H9 (cell line): ENCODE measurements at regions not wholly inside any gene's neighbourhood (a gene's known extent, or its start where the extent isn't known, plus 50 kb on each side); places are given as distances from the start of the nearest gene placed in this dataset.

Source experiments
- DNase-seq: peaks from one replicate; pipeline ENCODE4 v3.0.0-alpha.2; 2017
- H2AFZ ChIP-seq: one replicate; pipeline ENCODE4 v1.6.1; 2013; ENCODE audit warnings: mild to moderate bottlenecking, low read length, control low read depth, moderate library complexity
- H2AK5ac ChIP-seq: 2 replicates; pipeline ENCODE4 v1.6.1; 2013; ENCODE audit warnings: low read length, control low read depth, mixed read lengths; ENCODE audit not compliant: insufficient read length
- H2BK120ac ChIP-seq: one replicate; pipeline ENCODE4 v1.6.1; 2013; ENCODE audit warnings: low read depth, mild to moderate bottlenecking, low read length, control low read depth, inconsistent platforms; ENCODE audit not compliant: poor library complexity, severe bottlenecking
- H2BK12ac ChIP-seq: 2 replicates; pipeline ENCODE4 v1.6.1; 2013; ENCODE audit warnings: low read length, control low read depth, mixed read lengths, low read depth; ENCODE audit not compliant: insufficient read length
- H2BK15ac ChIP-seq: 2 replicates; pipeline ENCODE4 v1.6.1; 2013; ENCODE audit warnings: low read depth, low read length, control low read depth
- H2BK20ac ChIP-seq: one replicate; pipeline ENCODE4 v1.6.1; 2013; ENCODE audit warnings: low read depth, mild to moderate bottlenecking, low read length, control low read depth, inconsistent platforms; ENCODE audit not compliant: poor library complexity, severe bottlenecking
- H2BK5ac ChIP-seq: 2 replicates; pipeline ENCODE4 v1.6.1; 2013; ENCODE audit warnings: low read length, control low read depth, mixed read lengths; ENCODE audit not compliant: insufficient read length
- H3K14ac ChIP-seq: 2 replicates; pipeline ENCODE4 v1.6.1; 2013; ENCODE audit warnings: low read length, control low read depth; ENCODE audit not compliant: insufficient read depth
- H3K18ac ChIP-seq: 2 replicates; pipeline ENCODE4 v1.6.1; 2013; ENCODE audit warnings: low read depth, mild to moderate bottlenecking, mixed read lengths, low read length, control low read depth; ENCODE audit not compliant: insufficient read length
- H3K23ac ChIP-seq: 2 replicates; pipeline ENCODE4 v1.6.1; 2013; ENCODE audit warnings: low read length, control low read depth, mixed read lengths, low read depth; ENCODE audit not compliant: insufficient read length
- H3K23me2 ChIP-seq: 2 replicates; pipeline ENCODE4 v1.6.1; 2013; ENCODE audit warnings: low read depth, mild to moderate bottlenecking, mixed read lengths, low read length, control low read depth; ENCODE audit not compliant: insufficient read length, poor library complexity, severe bottlenecking
- H3K27ac ChIP-seq: 2 replicates; pipeline ENCODE4 v1.5.1; 2013; ENCODE audit warnings: low read length, control low read depth, mixed read lengths, low read depth; ENCODE audit not compliant: insufficient read length
- H3K27me3 ChIP-seq: 2 replicates; pipeline ENCODE4 v1.6.1; 2013; ENCODE audit warnings: low read length, control low read depth, inconsistent platforms; ENCODE audit not compliant: insufficient read depth
- H3K4ac ChIP-seq: 2 replicates; pipeline ENCODE4 v1.6.1; 2013; ENCODE audit warnings: low read depth, mild to moderate bottlenecking, control low read depth, inconsistent platforms, low read length, moderate library complexity
- H3K4me1 ChIP-seq: 2 replicates; pipeline ENCODE4 v1.6.1; 2013; ENCODE audit warnings: low read length, control low read depth, inconsistent platforms; ENCODE audit not compliant: insufficient read depth
- H3K4me2 ChIP-seq: 2 replicates; pipeline ENCODE4 v1.6.1; 2013; ENCODE audit warnings: low read length, control low read depth, mixed read lengths; ENCODE audit not compliant: insufficient read length, insufficient read depth
- H3K56ac ChIP-seq: 2 replicates; pipeline ENCODE4 v1.6.1; 2013; ENCODE audit warnings: low read depth, mild to moderate bottlenecking, mixed read lengths, low read length, control low read depth; ENCODE audit not compliant: insufficient read length
- H3K79me1 ChIP-seq: 2 replicates; pipeline ENCODE4 v1.6.1; 2013; ENCODE audit warnings: low read depth, mild to moderate bottlenecking, moderate library complexity, low read length, control low read depth, inconsistent platforms; ENCODE audit not compliant: insufficient read depth, poor library complexity, severe bottlenecking
- H3K79me2 ChIP-seq: 2 replicates; pipeline ENCODE4 v1.6.1; 2013; ENCODE audit warnings: low read length, control low read depth, inconsistent platforms; ENCODE audit not compliant: insufficient read depth
- H3K9ac ChIP-seq: 2 replicates; pipeline ENCODE4 v1.6.1; 2013; ENCODE audit warnings: low read length, control low read depth, mixed read lengths; ENCODE audit not compliant: insufficient read length; ENCODE audit errors: extremely low read depth
- H3K9me3 ChIP-seq: one replicate; pipeline ENCODE4 v1.6.1; 2013; ENCODE audit warnings: low read depth, low read length, inconsistent platforms; ENCODE audit not compliant: control insufficient read depth
- H3T11ph ChIP-seq: one replicate; pipeline ENCODE4 v1.6.1; 2013; ENCODE audit warnings: mild to moderate bottlenecking, low read length, control low read depth, inconsistent platforms
- H4K20me1 ChIP-seq: one replicate; pipeline ENCODE4 v1.6.1; 2013; ENCODE audit not compliant: control insufficient read depth, insufficient read length, insufficient read depth
- H4K5ac ChIP-seq: 2 replicates; pipeline ENCODE4 v1.6.1; 2013; ENCODE audit warnings: low read depth, mild to moderate bottlenecking, mixed read lengths, low read length, control low read depth; ENCODE audit not compliant: insufficient read length
- H4K8ac ChIP-seq: replicated peaks from 2 replicates; pipeline ENCODE4 v1.6.1; 2013; ENCODE audit warnings: low read length, control low read depth, mixed read lengths, low read depth; ENCODE audit not compliant: insufficient read length
- H4K91ac ChIP-seq: 2 replicates; pipeline ENCODE4 v1.6.1; 2013; ENCODE audit warnings: low read depth, mild to moderate bottlenecking, moderate library complexity, mixed read lengths, low read length, control low read depth; ENCODE audit not compliant: insufficient read length
- H3K27ac Mint-ChIP-seq, 3 experiments: 2 replicates in 2 of 3; 3 replicates in 1 of 3; pipeline ENCODE4 v1.8.0; 2020 to 2021; ENCODE audit warnings: mixed read lengths in 3 of 3, mild to moderate bottlenecking in 1 of 3, moderate library complexity in 1 of 3
- H3K27me3 Mint-ChIP-seq: 2 replicates; pipeline ENCODE4 v1.8.0; 2021; ENCODE audit warnings: low read depth, mild to moderate bottlenecking, moderate library complexity, mixed read lengths
- H3K36me3 Mint-ChIP-seq, 3 experiments: 2 replicates in 2 of 3; 3 replicates in 1 of 3; pipeline ENCODE4 v1.8.0; 2020 to 2021; ENCODE audit warnings: low read depth in 3 of 3, mixed read lengths in 3 of 3; ENCODE audit not compliant: insufficient read depth in 1 of 3
- H3K4me1 Mint-ChIP-seq, 2 experiments: 2 replicates each; pipeline ENCODE4 v1.8.0; 2020; ENCODE audit warnings: mixed read lengths in 2 of 2
- H3K4me3 Mint-ChIP-seq, 2 experiments: 2 replicates in 1 of 2; 3 replicates in 1 of 2; pipeline ENCODE4 v1.8.0; 2020 to 2021; ENCODE audit warnings: mild to moderate bottlenecking in 2 of 2, mixed read lengths in 2 of 2, moderate library complexity in 1 of 2
- H3K9me3 Mint-ChIP-seq, 2 experiments: 2 replicates in 1 of 2; 3 replicates in 1 of 2; pipeline ENCODE4 v1.8.0; 2020; ENCODE audit warnings: mild to moderate bottlenecking in 2 of 2, mixed read lengths in 2 of 2, moderate library complexity in 1 of 2
- WGBS: extraction: QIAGEN DNeasy Blood & Tissue Kit; methylation state at CpG from one replicate; pipeline ENCODE4 v1.1.7; 2013; ENCODE audit warnings: missing lambda C conversion rate, low lambda C conversion rate, mixed read lengths; ENCODE audit not compliant: insufficient read length; ENCODE audit errors: extremely low coverage; 5-methylcytosine and 5-hydroxymethylcytosine counted together
- TF ChIP-seq, protein P1 (sequence below): fragments of 200-600 bp; sonication (generic); conservative IDR thresholded peaks from 3 replicates; pipeline ENCODE4 v1.8.0; 2021; ENCODE audit warnings: antibody characterized with exemption, mild to moderate bottlenecking

DNA sequence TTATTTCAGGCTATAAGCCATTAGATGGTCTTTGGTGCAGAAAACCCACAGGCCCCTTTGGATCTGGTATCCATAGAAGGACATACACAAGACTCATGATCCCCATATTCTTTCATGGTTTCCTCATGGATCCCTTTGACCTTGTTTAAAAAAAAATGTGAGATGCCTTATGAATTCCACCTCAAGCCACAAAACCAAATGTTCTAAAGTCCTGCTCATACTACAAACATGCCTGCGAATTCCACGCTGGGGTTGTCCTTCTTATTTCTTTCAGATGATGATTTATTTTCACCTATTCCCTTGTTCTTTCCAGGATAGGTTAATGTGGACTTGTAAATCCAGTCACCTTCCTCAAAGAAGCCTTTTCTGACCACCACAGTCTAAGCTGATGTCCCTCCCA is 256.9 kb upstream of the DPYD start:
- Mint-ChIP-seq H3K4me1 (no peaks in the 10 kb centered on the region), H3K27ac (no peak overlapping the region; a peak in 1 of 7 replicates), H3K9me3 (no peaks in the 10 kb centered on the region), H3K36me3 (no peaks in the 10 kb centered on the region), H3K27me3 (no peaks in the 10 kb centered on the region), H3K4me3 (no peak overlapping the region)
- Histone ChIP-seq H4K20me1 (no peaks in the 10 kb centered on the region), H3K4ac (no peak overlapping the region), H3K23ac (no peak overlapping the region), H2AFZ (no peak overlapping the region), H2BK12ac (no peak overlapping the region), H3K9me3 (no peaks in the 10 kb centered on the region), H3K23me2 (no peaks in the 10 kb centered on the region), H2AK5ac (no peak overlapping the region), H2BK120ac (no peak overlapping the region), H3K14ac (no peak overlapping the region), H3K56ac (no peak overlapping the region), H2BK5ac (no peak overlapping the region), H3T11ph (no peak overlapping the region), H3K79me2 (no peaks in the 10 kb centered on the region), H3K4me2 (no peak overlapping the region), H4K8ac (no peak overlapping the region), H4K5ac (no peak overlapping the region), H3K27ac (no peak overlapping the region), H3K18ac (no peak overlapping the region), H3K4me1 (no peaks in the 10 kb centered on the region), H2BK15ac (no peak overlapping the region), H3K9ac (no peak overlapping the region), H3K79me1 (no peaks in the 10 kb centered on the region), H3K27me3 (no peaks in the 10 kb centered on the region), H2BK20ac (no peak overlapping the region), H4K91ac (no peak overlapping the region)
- WGBS, result no CpG with 5 or more reads among the region's 2 CpGs
- TF ChIP-seq, protein P1, sequence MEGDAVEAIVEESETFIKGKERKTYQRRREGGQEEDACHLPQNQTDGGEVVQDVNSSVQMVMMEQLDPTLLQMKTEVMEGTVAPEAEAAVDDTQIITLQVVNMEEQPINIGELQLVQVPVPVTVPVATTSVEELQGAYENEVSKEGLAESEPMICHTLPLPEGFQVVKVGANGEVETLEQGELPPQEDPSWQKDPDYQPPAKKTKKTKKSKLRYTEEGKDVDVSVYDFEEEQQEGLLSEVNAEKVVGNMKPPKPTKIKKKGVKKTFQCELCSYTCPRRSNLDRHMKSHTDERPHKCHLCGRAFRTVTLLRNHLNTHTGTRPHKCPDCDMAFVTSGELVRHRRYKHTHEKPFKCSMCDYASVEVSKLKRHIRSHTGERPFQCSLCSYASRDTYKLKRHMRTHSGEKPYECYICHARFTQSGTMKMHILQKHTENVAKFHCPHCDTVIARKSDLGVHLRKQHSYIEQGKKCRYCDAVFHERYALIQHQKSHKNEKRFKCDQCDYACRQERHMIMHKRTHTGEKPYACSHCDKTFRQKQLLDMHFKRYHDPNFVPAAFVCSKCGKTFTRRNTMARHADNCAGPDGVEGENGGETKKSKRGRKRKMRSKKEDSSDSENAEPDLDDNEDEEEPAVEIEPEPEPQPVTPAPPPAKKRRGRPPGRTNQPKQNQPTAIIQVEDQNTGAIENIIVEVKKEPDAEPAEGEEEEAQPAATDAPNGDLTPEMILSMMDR, result no peak
- DNase-seq, result no peak
